WERI-Rb-1 (cell line): ENCODE measurements at regions not wholly inside any gene's neighbourhood (a gene's known extent, or its start where the extent isn't known, plus 50 kb on each side); places are given as distances from the start of the nearest gene placed in this dataset.

Experiments
- DNase-seq: peaks from one replicate; pipeline ENCODE4 v3.0.0-alpha.2; 2020
- H3K27ac ChIP-seq: fragments of 250-450 bp; sonication (Bioruptor Pico); 2 replicates; pipeline ENCODE4 v1.5.1; 2020; ENCODE audit warnings: mild to moderate bottlenecking, moderate library complexity
- H3K27me3 ChIP-seq: fragments of 250-450 bp; sonication (Bioruptor Pico); 2 replicates; pipeline ENCODE4 v1.5.1; 2021; ENCODE audit warnings: mild to moderate bottlenecking, low read depth, moderate library complexity; ENCODE audit not compliant: insufficient read depth, severe bottlenecking
- H3K36me3 ChIP-seq: fragments of 250-450 bp; sonication (Bioruptor Pico); 2 replicates; pipeline ENCODE4 v1.5.1; 2020; ENCODE audit warnings: mild to moderate bottlenecking, moderate library complexity
- H3K4me3 ChIP-seq: 2 replicates; pipeline ENCODE4 v1.5.1; 2011; ENCODE audit warnings: low read depth, mild to moderate bottlenecking, control low read depth, low read length
- H3K9me3 ChIP-seq: fragments of 250-450 bp; sonication (Bioruptor Pico); 2 replicates; pipeline ENCODE4 v1.5.1; 2021; ENCODE audit warnings: mild to moderate bottlenecking, moderate library complexity; ENCODE audit not compliant: severe bottlenecking
- CTCF ChIP-seq: IDR thresholded peaks from 2 replicates; pipeline ENCODE4 v1.5.1; 2011; ENCODE audit warnings: low read depth, mild to moderate bottlenecking, control low read depth, inconsistent platforms, low read length

GRCh38 chr3:159937561-159938166, 51.0 kb upstream of the IL12A start:
- TF ChIP-seq CTCF = no peak
- DNase-seq = no peak
- Histone ChIP-seq H3K36me3 (no peaks in the 10 kb centered on the region), H3K27ac (no peak overlapping the region), H3K9me3 (peaks cover 8% of the 10 kb centered on the region), H3K27me3 (no peaks in the 10 kb centered on the region), H3K4me3 (no peak overlapping the region)

GRCh38 chr3:159938714-159939113, 49.9 kb upstream of the IL12A start:
- Histone ChIP-seq H3K9me3 (peaks cover 7% of the 10 kb centered on the region), H3K4me3 (no peak overlapping the region), H3K36me3 (no peaks in the 10 kb centered on the region), H3K27ac (no peak overlapping the region), H3K27me3 (no peaks in the 10 kb centered on the region)
- no peak for DNase-seq
- TF ChIP-seq CTCF = no peak
